CD4-positive, alpha-beta T cell treated with Interleukin-4 for 1 hour (primary cell): ENCODE measurements at regions not wholly inside any gene's neighbourhood (a gene's known extent, or its start where the extent isn't known, plus 50 kb on each side); places are given as distances from the start of the nearest gene placed in this dataset.
"Not testable (repeated sequence)": the region's sequence is repeated elsewhere in the genome, so short reads cannot be mapped to it uniquely, and the experiment has no call there.

ENCODE experiments used
- DNase-seq, 2 donors: peaks; one replicate each; pipeline ENCODE4 v3.0.0-alpha.2; 2020 to 2022

- DNase-seq = no peak
Measured at GRCh38 chr12:70008944-70009343, 183.9 kb downstream of the MYRFL start.

- DNase-seq = no peak
Measured at GRCh38 chr12:70011353-70011752, 186.3 kb downstream of the MYRFL start.

GRCh38 chr12:70013016-70013415 is 188.0 kb downstream of the MYRFL start:
- not testable (repeated sequence) for DNase-seq

- DNase-seq = no peak
Measured at GRCh38 chr12:70028515-70028914, 203.5 kb downstream of the MYRFL start.

GRCh38 chr12:70028918-70029317 is 203.9 kb downstream of the MYRFL start:
- DNase-seq = no peak

GRCh38 chr12:70031046-70031445 is 206.0 kb downstream of the MYRFL start:
- no peak for DNase-seq

- no peak for DNase-seq
Measured at GRCh38 chr12:70032076-70032475, 207.0 kb downstream of the MYRFL start.

- no peak for DNase-seq
Measured at GRCh38 chr12:70033310-70033709, 208.3 kb downstream of the MYRFL start.

- no peak for DNase-seq
Measured at GRCh38 chr12:70040141-70040540, 203.1 kb upstream of the CNOT2 start.

- DNase-seq = no peak
Measured at GRCh38 chr12:70042675-70043074, 200.6 kb upstream of the CNOT2 start.

GRCh38 chr12:70043490-70044138 is 199.6 kb upstream of the CNOT2 start:
- DNase-seq = no peak

GRCh38 chr12:70044167-70044566 is 199.1 kb upstream of the CNOT2 start:
- no peak for DNase-seq

GRCh38 chr12:70045036-70045435 is 198.2 kb upstream of the CNOT2 start:
- no peak for DNase-seq

GRCh38 chr12:70045514-70045913 is 197.7 kb upstream of the CNOT2 start:
- no peak for DNase-seq

GRCh38 chr12:70048521-70049250 is 194.5 kb upstream of the CNOT2 start:
- DNase-seq = no peak

GRCh38 chr12:70049596-70050360 is 193.5 kb upstream of the CNOT2 start:
- DNase-seq = peak; percentile 48 to 56

GRCh38 chr12:70052476-70052875 is 190.8 kb upstream of the CNOT2 start:
- no peak for DNase-seq

- DNase-seq = peak in 1 of 2 donors; percentile 54
Measured at GRCh38 chr12:70052931-70053497, 190.2 kb upstream of the CNOT2 start.

GRCh38 chr12:70059373-70059772 is 183.9 kb upstream of the CNOT2 start:
- DNase-seq = no peak

GRCh38 chr12:70060634-70061033 is 182.6 kb upstream of the CNOT2 start:
- no peak for DNase-seq

GRCh38 chr12:70068743-70069142 is 174.5 kb upstream of the CNOT2 start:
- DNase-seq = no peak

- DNase-seq = no peak
Measured at GRCh38 chr12:70069221-70070105, 173.8 kb upstream of the CNOT2 start.
